ENCODE measurements at regions not wholly inside any gene's neighbourhood (a gene's known extent, or its start where the extent isn't known, plus 50 kb on each side); places are given as distances from the start of the nearest gene placed in this dataset.
"Not testable (repeated sequence)": the region's sequence is repeated elsewhere in the genome, so short reads cannot be mapped to it uniquely, and the experiment has no call there.

- DNase-seq = not testable (repeated sequence)
These were observed 435.8 kb downstream of the SHISA9 start for GRCh38 chr16:13336907-13337881.

GRCh38 chr16:13338044-13338443, 436.6 kb downstream of the SHISA9 start:
- no peak for DNase-seq

GRCh38 chr16:13342675-13343074, 441.3 kb downstream of the SHISA9 start:
- no peak for DNase-seq

- DNase-seq = no peak
These were observed 442.6 kb downstream of the SHISA9 start for GRCh38 chr16:13344001-13344400.

- no peak for DNase-seq
These were observed 447.0 kb downstream of the SHISA9 start for GRCh38 chr16:13348416-13348815.

GRCh38 chr16:13350000-13350399, 448.6 kb downstream of the SHISA9 start:
- no peak for DNase-seq

GRCh38 chr16:13351181-13351580, 449.8 kb downstream of the SHISA9 start:
- no peak for DNase-seq

GRCh38 chr16:13351601-13352217, 450.3 kb downstream of the SHISA9 start:
- DNase-seq = no peak

GRCh38 chr16:13352796-13353195, 451.4 kb downstream of the SHISA9 start:
- DNase-seq = not testable (repeated sequence)

GRCh38 chr16:13357842-13358241, 456.4 kb downstream of the SHISA9 start:
- not testable (repeated sequence) for DNase-seq

GRCh38 chr16:13359835-13360234, 458.4 kb downstream of the SHISA9 start:
- no peak for DNase-seq

GRCh38 chr16:13372421-13372820, 471.0 kb downstream of the SHISA9 start:
- DNase-seq = no peak

- no peak for DNase-seq
These were observed 474.8 kb downstream of the SHISA9 start for GRCh38 chr16:13376174-13376573.

GRCh38 chr16:13377143-13377542, 475.7 kb downstream of the SHISA9 start:
- DNase-seq = no peak

GRCh38 chr16:13378151-13378550, 476.8 kb downstream of the SHISA9 start:
- no peak for DNase-seq

- DNase-seq = no peak
These were observed 477.9 kb downstream of the SHISA9 start for GRCh38 chr16:13379266-13379665.

- DNase-seq = not testable (repeated sequence)
These were observed 484.0 kb downstream of the SHISA9 start for GRCh38 chr16:13385156-13386040.

GRCh38 chr16:13390093-13390985, 488.9 kb downstream of the SHISA9 start:
- no peak for DNase-seq

GRCh38 chr16:13390986-13391305, 489.5 kb downstream of the SHISA9 start:
- DNase-seq = no peak

- DNase-seq = no peak
These were observed 489.9 kb downstream of the SHISA9 start for GRCh38 chr16:13391337-13391736.

GRCh38 chr16:13392341-13392740, 490.9 kb downstream of the SHISA9 start:
- no peak for DNase-seq

GRCh38 chr16:13393816-13394215, 492.4 kb downstream of the SHISA9 start:
- no peak for DNase-seq

All from inflammatory macrophage (primary cell).